Left ventricle myocardium inferior (tissue), 1 donor: ENCODE measurements at regions not wholly inside any gene's neighbourhood (a gene's known extent, or its start where the extent isn't known, plus 50 kb on each side); places are given as distances from the start of the nearest gene placed in this dataset.
A peak's percentile ranks its signal among the peaks of the same experiment; 100 is the strongest.

ENCODE experiments used
- DNase-seq: peaks from one replicate; pipeline ENCODE4 v3.0.0-alpha.2; 2020
- H3K27ac ChIP-seq: fragments of 200-600 bp; replicated peaks from 2 replicates; pipeline ENCODE4 v1.8.0; 2021
- H3K27me3 ChIP-seq: fragments of 200-600 bp; 2 replicates; pipeline ENCODE4 v1.8.0; 2021; ENCODE audit warnings: low read depth
- H3K36me3 ChIP-seq: fragments of 200-600 bp; 2 replicates; pipeline ENCODE4 v1.8.0; 2021
- H3K4me1 ChIP-seq: fragments of 200-600 bp; 2 replicates; pipeline ENCODE4 v1.8.0; 2021
- H3K4me3 ChIP-seq: fragments of 200-600 bp; 2 replicates; pipeline ENCODE4 v1.8.0; 2021; ENCODE audit warnings: mild to moderate bottlenecking, moderate library complexity
- H3K9me3 ChIP-seq: fragments of 200-600 bp; replicated peaks from 2 replicates; pipeline ENCODE4 v1.8.0; 2021
- intact Hi-C: fragments of 100-400 bp; cut with micrococcal nuclease; formaldehyde crosslinking; loops from one replicate; pipeline ENCODE4 v1.11.0; 2022
- TF ChIP-seq, protein P1 (sequence below): fragments of 200-600 bp; IDR thresholded peaks from 2 replicates; pipeline ENCODE4 v1.8.0; 2021; ENCODE audit warnings: antibody characterized with exemption, mild to moderate bottlenecking, borderline replicate concordance
- donor health status: DM: no; HTN: yes; CAD: no; lungs with severe emphysema.

GRCh38 chr2:23250371-23250770 is 134.6 kb upstream of the KLHL29 start:
- intact Hi-C loops, result no loop called here
- DNase-seq, result no peak
- TF ChIP-seq, protein P1, sequence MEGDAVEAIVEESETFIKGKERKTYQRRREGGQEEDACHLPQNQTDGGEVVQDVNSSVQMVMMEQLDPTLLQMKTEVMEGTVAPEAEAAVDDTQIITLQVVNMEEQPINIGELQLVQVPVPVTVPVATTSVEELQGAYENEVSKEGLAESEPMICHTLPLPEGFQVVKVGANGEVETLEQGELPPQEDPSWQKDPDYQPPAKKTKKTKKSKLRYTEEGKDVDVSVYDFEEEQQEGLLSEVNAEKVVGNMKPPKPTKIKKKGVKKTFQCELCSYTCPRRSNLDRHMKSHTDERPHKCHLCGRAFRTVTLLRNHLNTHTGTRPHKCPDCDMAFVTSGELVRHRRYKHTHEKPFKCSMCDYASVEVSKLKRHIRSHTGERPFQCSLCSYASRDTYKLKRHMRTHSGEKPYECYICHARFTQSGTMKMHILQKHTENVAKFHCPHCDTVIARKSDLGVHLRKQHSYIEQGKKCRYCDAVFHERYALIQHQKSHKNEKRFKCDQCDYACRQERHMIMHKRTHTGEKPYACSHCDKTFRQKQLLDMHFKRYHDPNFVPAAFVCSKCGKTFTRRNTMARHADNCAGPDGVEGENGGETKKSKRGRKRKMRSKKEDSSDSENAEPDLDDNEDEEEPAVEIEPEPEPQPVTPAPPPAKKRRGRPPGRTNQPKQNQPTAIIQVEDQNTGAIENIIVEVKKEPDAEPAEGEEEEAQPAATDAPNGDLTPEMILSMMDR, result no peak

GRCh38 chr2:23256643-23257042 is 128.3 kb upstream of the KLHL29 start:
- H3K36me3 ChIP-seq, result no peaks in the 10 kb centered on the region
- H3K4me1 ChIP-seq, result no peaks in the 10 kb centered on the region
- intact Hi-C loops, result no loop called here
- no peaks in the 10 kb centered on the region for H3K27me3 ChIP-seq
- TF ChIP-seq, protein P1, result no peak
- no peaks in the 10 kb centered on the region for H3K9me3 ChIP-seq
- DNase-seq, result no peak
- no peak overlapping the region for H3K4me3 ChIP-seq
- no peak overlapping the region for H3K27ac ChIP-seq

More at GRCh38 chr2:23250371-23250770, 134.6 kb upstream of the KLHL29 start:
- H3K4me1 ChIP-seq, result peaks cover 22% of the 10 kb centered on the region
- peak overlapping the region; percentile 9 for H3K27ac ChIP-seq
- no peak overlapping the region for H3K4me3 ChIP-seq
- H3K36me3 ChIP-seq, result no peaks in the 10 kb centered on the region
- H3K27me3 ChIP-seq, result no peaks in the 10 kb centered on the region
- H3K9me3 ChIP-seq, result no peaks in the 10 kb centered on the region

DNA sequence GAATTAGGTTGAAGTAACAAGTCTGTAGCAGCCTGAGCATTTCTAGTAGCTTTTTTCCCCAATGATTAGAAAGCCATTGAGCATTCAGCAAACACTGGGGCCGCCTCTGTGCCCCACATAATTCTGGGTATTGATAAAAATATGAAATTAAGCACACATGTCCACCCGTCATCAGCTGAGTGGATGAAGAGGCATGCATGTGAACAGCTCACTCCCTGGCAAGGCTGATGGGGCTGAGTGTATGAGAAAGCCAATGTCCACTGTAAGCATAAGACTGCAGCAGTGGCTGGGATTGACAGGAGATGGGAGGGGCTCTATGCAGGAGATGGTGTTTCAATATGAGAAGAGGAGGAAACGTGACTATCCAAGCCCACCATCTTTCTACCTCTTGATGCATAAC is 124.4 kb upstream of the KLHL29 start:
- intact Hi-C loops, result no loop called here
- H3K9me3 ChIP-seq, result no peaks in the 10 kb centered on the region
- DNase-seq, result no peak
- TF ChIP-seq, protein P1, result no peak
- no peaks in the 10 kb centered on the region for H3K27me3 ChIP-seq
- no peak overlapping the region for H3K27ac ChIP-seq
- no peaks in the 10 kb centered on the region for H3K36me3 ChIP-seq
- no peaks in the 10 kb centered on the region for H3K4me1 ChIP-seq
- no peak overlapping the region for H3K4me3 ChIP-seq

GRCh38 chr2:23268467-23269263 is 116.3 kb upstream of the KLHL29 start:
- Histone ChIP-seq H3K27me3 (no peaks in the 10 kb centered on the region), H3K36me3 (no peaks in the 10 kb centered on the region), H3K27ac (no peak overlapping the region), H3K9me3 (no peaks in the 10 kb centered on the region), H3K4me3 (no peak overlapping the region), H3K4me1 (peaks cover 7% of the 10 kb centered on the region)
- TF ChIP-seq, protein P1, result no peak
- no peak for DNase-seq
- intact Hi-C loops, result no loop called here

GRCh38 chr2:23269747-23270146 is 115.2 kb upstream of the KLHL29 start:
- TF ChIP-seq, protein P1, result no peak
- Histone ChIP-seq H3K4me1 (peaks cover 7% of the 10 kb centered on the region), H3K36me3 (no peaks in the 10 kb centered on the region), H3K9me3 (no peaks in the 10 kb centered on the region), H3K27me3 (no peaks in the 10 kb centered on the region), H3K27ac (no peak overlapping the region), H3K4me3 (no peak overlapping the region)
- intact Hi-C loops, result no loop called here
- DNase-seq, result no peak
